ENCODE measurements at regions not wholly inside any gene's neighbourhood (a gene's known extent, or its start where the extent isn't known, plus 50 kb on each side); places are given as distances from the start of the nearest gene placed in this dataset.

DNA sequence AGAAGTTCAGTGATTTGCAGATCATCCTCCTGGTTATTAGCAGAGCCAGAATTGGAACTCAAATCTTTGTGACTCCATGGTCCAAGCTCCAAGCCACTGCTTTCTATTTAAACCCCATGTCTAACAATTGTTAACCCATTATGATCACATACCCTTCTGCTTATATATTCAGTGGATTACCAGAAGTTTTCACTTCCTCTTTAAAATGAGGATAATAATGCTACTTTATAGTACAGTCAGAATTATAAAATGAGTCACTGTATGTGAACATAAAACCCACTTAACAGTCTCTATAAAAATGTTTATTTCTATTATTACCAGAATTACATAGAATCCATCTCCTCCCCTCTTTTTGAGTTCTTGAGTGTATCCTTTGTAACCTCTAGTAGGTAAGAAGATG is 550.7 kb upstream of the DPPA4 start:
- TF ChIP-seq CTCF (conservative IDR thresholded peaks at IDR 0.05; ENCODE audit: low read depth, low read length) = no peak
- TF ChIP-seq EZH2phosphoT487 (IDR thresholded peaks at IDR 0.05; ENCODE audit: borderline replicate concordance, low read length) = no peak

All from PC-3 (cell line).